NT2/D1 (cell line): ENCODE measurements at regions not wholly inside any gene's neighbourhood (a gene's known extent, or its start where the extent isn't known, plus 50 kb on each side); places are given as distances from the start of the nearest gene placed in this dataset.
"Not testable (repeated sequence)": the region's sequence is repeated elsewhere in the genome, so short reads cannot be mapped to it uniquely, and the experiment has no call there.

ENCODE experiments used
- SUZ12 ChIP-seq: IDR thresholded peaks from 2 replicates; pipeline ENCODE4 v1.6.1; 2011; ENCODE audit not compliant: insufficient read length, insufficient read depth; ENCODE audit errors: extremely low read depth
- YY1 ChIP-seq: IDR thresholded peaks from 2 replicates; pipeline ENCODE4 v1.6.1; 2011; ENCODE audit not compliant: insufficient read length, insufficient read depth

DNA sequence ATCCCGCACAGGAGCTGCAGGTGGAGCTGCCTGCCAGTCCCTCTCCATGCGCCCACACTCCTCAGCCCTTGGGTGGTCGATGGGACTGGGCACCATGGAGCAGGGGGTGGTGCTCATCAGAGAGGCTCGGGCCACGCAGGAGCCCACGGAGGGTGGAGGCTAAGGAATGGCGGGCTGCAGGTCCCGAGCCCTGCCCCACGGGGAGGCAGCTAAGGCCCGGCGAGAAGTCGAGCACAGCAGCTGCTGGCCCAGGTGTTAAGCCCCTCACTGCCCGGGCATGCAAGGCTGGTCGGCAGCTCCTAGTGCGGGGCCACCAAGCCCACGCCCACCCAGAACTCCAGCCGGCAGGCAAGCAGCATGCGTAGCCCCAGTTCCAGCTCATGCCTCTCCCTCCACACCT, 80.2 kb downstream of the DEFB131A start:
- not testable (repeated sequence) for TF ChIP-seq YY1, SUZ12
